Fibroblast of villous mesenchyme (primary cell): ENCODE measurements at regions not wholly inside any gene's neighbourhood (a gene's known extent, or its start where the extent isn't known, plus 50 kb on each side); places are given as distances from the start of the nearest gene placed in this dataset.

Experiments
- DNase-seq: peaks from one replicate; pipeline ENCODE4 v3.0.0-alpha.2; 2010; ENCODE audit warnings: low read depth
- H3K4me3 ChIP-seq: 2 replicates; pipeline ENCODE4 v1.5.1; 2011; ENCODE audit warnings: low read depth, mild to moderate bottlenecking, low read length
- CTCF ChIP-seq: IDR thresholded peaks from 2 replicates; pipeline ENCODE4 v1.5.1; 2012; ENCODE audit warnings: low read depth, mild to moderate bottlenecking, low read length; ENCODE audit not compliant: insufficient read depth

- H3K4me3 ChIP-seq = no peak overlapping the region
- no peak for DNase-seq
- TF ChIP-seq CTCF = no peak
These were observed 227.2 kb upstream of the KLHL29 start for GRCh38 chr2:23157812-23158211.

- no peak for TF ChIP-seq CTCF
- no peak for DNase-seq
- no peak overlapping the region for H3K4me3 ChIP-seq
These were observed 226.7 kb upstream of the KLHL29 start for GRCh38 chr2:23158306-23158705.

- no peak for TF ChIP-seq CTCF
- no peak for DNase-seq
- H3K4me3 ChIP-seq = no peak overlapping the region
These were observed 225.1 kb upstream of the KLHL29 start for GRCh38 chr2:23159746-23160405.

GRCh38 chr2:23164173-23164572 is 220.8 kb upstream of the KLHL29 start:
- no peak for TF ChIP-seq CTCF
- DNase-seq = no peak
- no peak overlapping the region for H3K4me3 ChIP-seq

GRCh38 chr2:23169896-23170295 is 215.1 kb upstream of the KLHL29 start:
- no peak overlapping the region for H3K4me3 ChIP-seq

GRCh38 chr2:23171108-23171507 is 213.9 kb upstream of the KLHL29 start:
- DNase-seq = no peak
- no peak for TF ChIP-seq CTCF
- H3K4me3 ChIP-seq = no peak overlapping the region

More at GRCh38 chr2:23169896-23170295, 215.1 kb upstream of the KLHL29 start:
- DNase-seq = no peak
- no peak for TF ChIP-seq CTCF

- no peak for TF ChIP-seq CTCF
- no peak for DNase-seq
- H3K4me3 ChIP-seq = no peak overlapping the region
These were observed 206.6 kb upstream of the KLHL29 start for GRCh38 chr2:23178396-23178795.
